RKO (cell line): ENCODE measurements at regions not wholly inside any gene's neighbourhood (a gene's known extent, or its start where the extent isn't known, plus 50 kb on each side); places are given as distances from the start of the nearest gene placed in this dataset.
"Not testable (repeated sequence)": the region's sequence is repeated elsewhere in the genome, so short reads cannot be mapped to it uniquely, and the experiment has no call there.

ENCODE experiments used
- DNase-seq: peaks from one replicate; pipeline ENCODE4 v3.0.0-alpha.2; 2016; ENCODE audit warnings: low spot score

GRCh38 chr7:97928844-97929243 lies 56.6 kb upstream of the ASNS start:
- DNase-seq: not testable (repeated sequence)

DNA sequence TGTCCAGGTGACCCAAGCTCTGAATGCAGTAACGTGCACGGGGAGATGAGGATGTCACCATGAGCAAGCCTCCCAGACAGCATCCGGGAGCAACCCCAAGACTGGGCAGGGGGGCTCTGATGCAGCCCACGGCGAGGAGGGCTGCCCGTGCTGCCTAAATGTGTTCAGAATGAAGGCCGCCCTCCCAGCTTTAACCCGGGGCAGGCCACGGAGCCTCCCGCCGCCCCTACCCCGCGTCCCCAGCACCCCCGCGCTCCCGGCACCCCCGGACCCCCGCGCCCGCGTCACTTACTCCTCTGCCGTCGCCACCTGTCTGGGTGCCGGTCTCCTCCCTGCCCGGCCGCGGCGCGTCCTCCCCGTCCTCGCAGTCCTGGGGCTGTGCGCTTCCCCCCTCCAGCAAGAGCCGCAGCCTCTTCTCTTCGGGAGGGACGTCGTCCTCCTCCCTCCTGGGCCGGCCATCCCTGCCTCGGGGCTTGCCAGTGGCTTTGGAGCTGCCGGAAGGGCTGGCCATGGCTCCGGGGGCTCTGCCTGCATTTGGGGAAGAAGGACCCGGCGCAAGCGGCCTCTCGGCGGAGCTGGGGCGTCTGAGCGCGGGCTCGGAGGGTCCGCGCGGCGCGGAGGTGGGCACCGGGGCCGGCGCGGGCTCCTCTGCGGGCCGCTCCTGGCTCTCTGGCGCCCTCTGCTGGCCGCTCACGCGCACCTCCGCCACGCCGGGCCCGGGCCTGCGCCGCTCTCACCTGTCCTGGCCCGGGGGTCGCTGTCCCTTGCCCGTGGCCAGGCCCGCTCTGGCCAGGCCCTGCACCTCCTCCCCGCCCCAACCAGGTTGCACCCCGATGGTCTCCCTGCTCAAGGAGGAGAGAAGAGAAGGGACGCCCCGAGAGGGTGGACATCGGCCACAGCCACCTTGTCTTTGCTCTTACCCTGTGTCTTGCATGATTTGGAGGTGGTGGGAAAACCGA lies 55.9 kb upstream of the ASNS start:
- peak; percentile 19 for DNase-seq
